ENCODE measurements at regions not wholly inside any gene's neighbourhood (a gene's known extent, or its start where the extent isn't known, plus 50 kb on each side); places are given as distances from the start of the nearest gene placed in this dataset.

GRCh38 chr5:82713811-82714210, 363.4 kb downstream of the TMEM167A start:
- TF ChIP-seq, protein P1, sequence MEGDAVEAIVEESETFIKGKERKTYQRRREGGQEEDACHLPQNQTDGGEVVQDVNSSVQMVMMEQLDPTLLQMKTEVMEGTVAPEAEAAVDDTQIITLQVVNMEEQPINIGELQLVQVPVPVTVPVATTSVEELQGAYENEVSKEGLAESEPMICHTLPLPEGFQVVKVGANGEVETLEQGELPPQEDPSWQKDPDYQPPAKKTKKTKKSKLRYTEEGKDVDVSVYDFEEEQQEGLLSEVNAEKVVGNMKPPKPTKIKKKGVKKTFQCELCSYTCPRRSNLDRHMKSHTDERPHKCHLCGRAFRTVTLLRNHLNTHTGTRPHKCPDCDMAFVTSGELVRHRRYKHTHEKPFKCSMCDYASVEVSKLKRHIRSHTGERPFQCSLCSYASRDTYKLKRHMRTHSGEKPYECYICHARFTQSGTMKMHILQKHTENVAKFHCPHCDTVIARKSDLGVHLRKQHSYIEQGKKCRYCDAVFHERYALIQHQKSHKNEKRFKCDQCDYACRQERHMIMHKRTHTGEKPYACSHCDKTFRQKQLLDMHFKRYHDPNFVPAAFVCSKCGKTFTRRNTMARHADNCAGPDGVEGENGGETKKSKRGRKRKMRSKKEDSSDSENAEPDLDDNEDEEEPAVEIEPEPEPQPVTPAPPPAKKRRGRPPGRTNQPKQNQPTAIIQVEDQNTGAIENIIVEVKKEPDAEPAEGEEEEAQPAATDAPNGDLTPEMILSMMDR (IDR thresholded peaks at IDR 0.05; ENCODE audit: low read length): no peak
- TF ChIP-seq EZH2phosphoT487 (IDR thresholded peaks at IDR 0.05; ENCODE audit: low read length) (no peak), EZH2 (optimal IDR thresholded peaks at IDR 0.05; ENCODE audit: low read depth, low read length) (no peak)

Measured in MM.1S (cell line).